ENCODE measurements at regions not wholly inside any gene's neighbourhood (a gene's known extent, or its start where the extent isn't known, plus 50 kb on each side); places are given as distances from the start of the nearest gene placed in this dataset.

GRCh38 chr2:226609366-226609765, 190.3 kb downstream of the IRS1 start:
- TF ChIP-seq EZH2 (IDR thresholded peaks at IDR 0.05; ENCODE audit: low read length, missing control alignments) (no peak), CTCF (conservative IDR thresholded peaks at IDR 0.05 in 1 of 2, IDR thresholded peaks at IDR 0.05 in 1 of 2; ENCODE audit: low read depth in 1 of 2, low read length in 2 of 2) (no peak)
